ENCODE measurements at regions not wholly inside any gene's neighbourhood (a gene's known extent, or its start where the extent isn't known, plus 50 kb on each side); places are given as distances from the start of the nearest gene placed in this dataset.

GRCh38 chr10:126787201-126787600, 116.7 kb upstream of the C10orf90 start:
- TF ChIP-seq CTCF (IDR thresholded peaks at IDR 0.05; ENCODE audit: extremely low read depth in 1 of 2, insufficient read depth in 1 of 2, low read depth in 1 of 2, low read length in 2 of 2) (no peak), JUN (IDR thresholded peaks at IDR 0.05; ENCODE audit: borderline replicate concordance, insufficient read depth, insufficient read length, low read depth) (no peak), POLR2A (IDR thresholded peaks at IDR 0.05; ENCODE audit: low read depth, low read length) (no peak), EZH2 (IDR thresholded peaks at IDR 0.05; ENCODE audit: borderline replicate concordance, low read depth, low read length, severe bottlenecking) (no peak), FOS (IDR thresholded peaks at IDR 0.05; ENCODE audit: borderline replicate concordance, insufficient read depth, low read length) (no peak), MYC (IDR thresholded peaks at IDR 0.05; ENCODE audit: low read depth, low read length) (no peak), MAX (IDR thresholded peaks at IDR 0.05; ENCODE audit: insufficient read depth, insufficient read length) (no peak)

Measured in endothelial cell of umbilical vein (primary cell).